ENCODE measurements at regions not wholly inside any gene's neighbourhood (a gene's known extent, or its start where the extent isn't known, plus 50 kb on each side); places are given as distances from the start of the nearest gene placed in this dataset.

DNA sequence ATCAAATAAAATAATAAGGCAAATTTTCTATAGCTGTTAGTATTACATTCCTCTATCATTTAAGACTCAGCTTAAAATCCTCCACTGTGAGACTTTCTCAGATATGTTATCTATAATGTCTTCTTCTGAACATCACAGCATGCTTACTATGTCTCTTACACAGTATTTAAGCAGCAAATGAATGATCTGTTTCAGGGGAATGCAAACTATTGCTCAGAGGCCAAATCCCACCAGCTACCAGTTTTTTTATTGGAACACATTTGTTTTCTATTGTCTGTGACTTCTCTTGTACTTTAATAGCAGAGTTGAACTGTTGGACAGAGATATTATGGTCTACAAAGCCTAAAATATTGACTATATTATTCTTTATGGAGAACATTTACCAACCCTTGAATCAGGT lies 59.6 kb downstream of the C3orf38 start:
- H3K27me3 ChIP-seq = no peaks in the 10 kb centered on the region
- no peaks in the 10 kb centered on the region for H3K4me1 ChIP-seq
- H3K9me3 ChIP-seq = no peaks in the 10 kb centered on the region
- H3K4me3 ChIP-seq = no peak overlapping the region
- no peak for DNase-seq
- H3K27ac ChIP-seq = no peak overlapping the region
- no peak for ATAC-seq
- TF ChIP-seq, protein P1, sequence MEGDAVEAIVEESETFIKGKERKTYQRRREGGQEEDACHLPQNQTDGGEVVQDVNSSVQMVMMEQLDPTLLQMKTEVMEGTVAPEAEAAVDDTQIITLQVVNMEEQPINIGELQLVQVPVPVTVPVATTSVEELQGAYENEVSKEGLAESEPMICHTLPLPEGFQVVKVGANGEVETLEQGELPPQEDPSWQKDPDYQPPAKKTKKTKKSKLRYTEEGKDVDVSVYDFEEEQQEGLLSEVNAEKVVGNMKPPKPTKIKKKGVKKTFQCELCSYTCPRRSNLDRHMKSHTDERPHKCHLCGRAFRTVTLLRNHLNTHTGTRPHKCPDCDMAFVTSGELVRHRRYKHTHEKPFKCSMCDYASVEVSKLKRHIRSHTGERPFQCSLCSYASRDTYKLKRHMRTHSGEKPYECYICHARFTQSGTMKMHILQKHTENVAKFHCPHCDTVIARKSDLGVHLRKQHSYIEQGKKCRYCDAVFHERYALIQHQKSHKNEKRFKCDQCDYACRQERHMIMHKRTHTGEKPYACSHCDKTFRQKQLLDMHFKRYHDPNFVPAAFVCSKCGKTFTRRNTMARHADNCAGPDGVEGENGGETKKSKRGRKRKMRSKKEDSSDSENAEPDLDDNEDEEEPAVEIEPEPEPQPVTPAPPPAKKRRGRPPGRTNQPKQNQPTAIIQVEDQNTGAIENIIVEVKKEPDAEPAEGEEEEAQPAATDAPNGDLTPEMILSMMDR (IDR thresholded peaks at IDR 0.05) = no peak
- no peaks in the 10 kb centered on the region for H3K36me3 ChIP-seq
- intact Hi-C loops (cut with DNase I) = loop anchor here in 7 of 10 donors (5.0 to 10.0 kb wide), 5 partner anchors 905 to 1975 kb away; no protein-coding TSS in a partner anchor

DNA sequence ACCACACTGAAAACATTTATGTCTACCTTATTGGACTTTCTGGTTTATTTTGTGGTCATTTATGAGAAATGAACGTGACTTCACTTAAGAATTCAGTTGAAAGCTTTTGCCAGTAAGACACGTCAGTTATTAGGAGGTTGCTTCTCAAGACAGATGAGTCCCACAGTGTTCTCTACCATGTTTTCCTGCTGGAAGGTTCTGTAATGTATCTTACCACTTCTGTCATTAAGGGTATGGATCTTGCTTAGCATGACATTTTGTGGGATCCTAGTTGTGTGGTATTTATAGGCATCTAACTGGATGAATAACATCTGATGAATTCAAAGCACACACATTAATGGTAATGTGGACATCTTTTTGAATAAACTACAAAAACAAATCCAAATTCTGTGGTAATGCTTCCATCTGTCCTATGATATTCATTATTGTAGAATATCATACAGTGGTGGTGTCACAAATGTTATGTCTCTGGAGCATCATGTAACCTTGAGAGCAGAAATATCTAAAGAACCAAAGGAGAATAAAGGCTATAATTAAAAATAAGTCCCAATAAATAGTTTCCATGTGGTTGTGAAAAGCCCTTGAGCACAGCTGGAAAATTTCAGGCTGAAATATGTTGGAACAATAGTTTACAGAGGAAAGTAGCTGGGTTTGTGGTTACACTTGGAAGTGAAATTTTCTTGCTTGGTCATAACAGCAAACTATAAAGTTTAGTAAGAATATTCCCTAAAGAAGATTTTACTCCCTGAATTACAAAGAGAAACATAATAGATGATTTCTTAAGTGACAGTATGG lies 61.5 kb downstream of the C3orf38 start:
- 74 to 87% methylated on average over 2 of the region's 2 CpGs for WGBS, 2 donors
- TF ChIP-seq, protein P1 (IDR thresholded peaks at IDR 0.05) = no peak
- intact Hi-C loops (cut with DNase I) = loop anchor here in 1 of 10 donors (10.0 kb wide), 1 partner anchor 884 kb away; no protein-coding TSS in a partner anchor

DNA sequence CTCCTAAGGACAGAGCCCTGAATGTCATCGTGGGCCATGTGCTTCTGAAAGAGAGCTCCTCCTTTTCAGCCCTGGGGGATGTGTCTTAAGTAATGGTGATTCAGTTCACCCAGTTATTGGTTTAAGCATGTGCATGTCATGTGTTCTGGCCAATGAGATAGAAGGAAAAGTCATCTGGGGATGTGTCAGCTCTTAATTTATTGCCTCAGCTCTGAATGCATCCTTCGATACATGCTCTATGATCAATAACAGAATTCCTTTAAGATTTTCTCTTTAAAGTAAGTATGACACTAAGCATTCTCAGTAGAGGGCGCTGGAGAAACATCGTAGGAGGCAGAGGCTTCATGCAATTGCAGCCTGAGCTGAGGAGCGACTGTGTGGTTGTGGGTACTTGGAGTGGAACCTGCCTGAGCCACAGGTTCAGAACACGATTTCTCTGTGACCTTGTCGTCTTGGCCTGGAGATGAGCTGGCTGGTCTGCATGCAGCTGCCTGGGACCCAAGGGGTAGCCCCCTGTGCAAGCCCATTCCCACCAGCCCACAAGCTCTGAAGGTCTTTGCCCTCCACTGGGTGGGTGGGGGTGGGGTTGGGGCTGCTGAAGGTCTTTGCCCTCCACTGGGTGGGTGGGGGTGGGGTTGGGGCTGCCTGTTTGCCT lies 69.5 kb downstream of the C3orf38 start:
- WGBS, 2 donors = 19 to 27% methylated on average over 7 of the region's 7 CpGs
- no peak overlapping the region for H3K4me3 ChIP-seq
- no peaks in the 10 kb centered on the region for H3K36me3 ChIP-seq
- no peaks in the 10 kb centered on the region for H3K27me3 ChIP-seq
- no peaks in the 10 kb centered on the region for H3K9me3 ChIP-seq
- TF ChIP-seq, protein P1 (IDR thresholded peaks at IDR 0.05) = peak in 7 of 9 donors; percentile 41 to 70 (median 53)
- H3K27ac ChIP-seq = no peak overlapping the region
- ATAC-seq (peak in 4 of 8 donors; percentile 25 to 72 (median 47)), DNase-seq (peak in 1 of 2 donors; percentile 34)
- H3K4me1 ChIP-seq = no peaks in the 10 kb centered on the region
- intact Hi-C loops (cut with DNase I) = loop anchor here in 2 of 10 donors (5.0 to 10.0 kb wide), 2 partner anchors 876 to 1868 kb away; no protein-coding TSS in a partner anchor

More for the DNA sequence above, 61.5 kb downstream of the C3orf38 start:
- H3K36me3 ChIP-seq = no peaks in the 10 kb centered on the region
- H3K4me1 ChIP-seq = no peaks in the 10 kb centered on the region
- H3K4me3 ChIP-seq = no peak overlapping the region
- no peaks in the 10 kb centered on the region for H3K27me3 ChIP-seq
- H3K27ac ChIP-seq = no peak overlapping the region
- no peaks in the 10 kb centered on the region for H3K9me3 ChIP-seq
- no peak for ATAC-seq
- DNase-seq = no peak

DNA sequence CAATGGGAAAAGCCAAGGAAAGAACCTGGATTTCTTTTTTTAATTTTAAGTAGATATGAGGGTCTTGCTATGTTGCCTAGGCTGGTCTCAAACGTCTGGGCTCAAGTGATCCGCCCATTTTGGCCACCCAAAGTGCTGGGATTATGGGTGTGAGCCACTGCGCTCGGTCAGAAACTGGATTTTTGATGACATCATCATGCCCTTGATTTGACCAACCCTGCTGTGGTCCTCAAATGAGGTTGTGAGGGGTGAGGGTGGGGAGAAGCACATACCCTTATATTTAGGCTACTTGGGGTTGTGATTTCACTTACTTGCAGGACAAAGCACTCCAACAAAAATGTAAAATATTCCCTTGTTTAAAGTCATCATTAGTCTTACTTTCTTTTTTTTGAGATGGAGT lies 70.4 kb downstream of the C3orf38 start:
- TF ChIP-seq, protein P1 (IDR thresholded peaks at IDR 0.05) = no peak
- no peaks in the 10 kb centered on the region for H3K27me3 ChIP-seq
- H3K9me3 ChIP-seq = no peaks in the 10 kb centered on the region
- no peak for ATAC-seq
- H3K4me3 ChIP-seq = no peak overlapping the region
- H3K4me1 ChIP-seq = no peaks in the 10 kb centered on the region
- no peak for DNase-seq
- 77 to 86% methylated on average over 4 of the region's 4 CpGs for WGBS, 2 donors
- H3K27ac ChIP-seq = no peak overlapping the region
- no peaks in the 10 kb centered on the region for H3K36me3 ChIP-seq
- intact Hi-C loops (cut with DNase I) = no loop called here
